HG03025 (cell line): ENCODE measurements at regions not wholly inside any gene's neighbourhood (a gene's known extent, or its start where the extent isn't known, plus 50 kb on each side); places are given as distances from the start of the nearest gene placed in this dataset.
A peak's percentile ranks its signal among the peaks of the same experiment; 100 is the strongest.
"Not testable (repeated sequence)": the region's sequence is repeated elsewhere in the genome, so short reads cannot be mapped to it uniquely, and the experiment has no call there.

Experiments used
- ATAC-seq: cut with Tn5 transposase; IDR thresholded peaks from one replicate; pipeline ENCODE4 v1.9.1; 2021; ENCODE audit warnings: mild to moderate bottlenecking, moderate library complexity; ENCODE audit not compliant: unreplicated experiment, low FRiP score

DNA sequence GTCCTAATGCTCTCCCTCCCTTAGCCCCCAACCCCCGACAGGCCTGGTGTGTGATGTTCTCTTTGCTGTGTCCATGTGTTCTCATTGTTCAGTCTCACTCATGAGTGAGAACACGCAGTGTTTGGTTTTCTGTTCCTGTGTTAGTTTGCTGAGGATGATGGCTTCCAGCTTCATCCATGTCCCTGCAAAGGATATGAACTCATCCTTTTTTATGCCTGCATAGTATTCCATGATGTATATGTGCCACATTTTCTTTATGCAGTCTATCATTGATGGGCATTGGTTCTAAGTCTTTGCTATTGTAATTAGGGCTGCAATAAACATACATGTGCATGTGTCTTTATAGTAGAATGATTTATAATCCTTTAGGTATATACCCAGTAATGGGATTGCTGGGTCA lies 184.7 kb upstream of the AHR start:
- ATAC-seq: not testable (repeated sequence)

GRCh38 chr7:17118412-17118811 lies 180.0 kb upstream of the AHR start:
- ATAC-seq: no peak

GRCh38 chr7:17120756-17121155 lies 177.7 kb upstream of the AHR start:
- no peak for ATAC-seq

DNA sequence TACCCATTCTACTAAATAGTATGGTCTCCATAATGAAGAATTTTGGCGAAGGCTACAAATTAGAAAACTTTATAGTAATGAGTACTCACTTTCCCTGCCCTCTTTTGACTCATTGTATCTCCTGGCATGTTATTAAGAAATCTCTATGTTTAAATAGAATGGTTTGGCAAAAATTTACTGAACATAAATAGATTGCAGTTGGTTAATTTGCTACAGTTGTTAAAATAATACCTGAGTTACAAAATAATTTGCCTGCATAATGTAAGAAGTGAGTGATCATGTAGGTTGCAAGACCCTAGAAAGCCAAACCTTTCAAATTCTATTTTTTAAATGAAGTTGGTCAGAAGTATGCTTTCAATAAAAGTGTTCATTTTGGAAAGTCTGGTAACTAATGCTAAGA lies 176.8 kb upstream of the AHR start:
- no peak for ATAC-seq

- peak; percentile 44 for ATAC-seq
These were observed 175.4 kb upstream of the AHR start for GRCh38 chr7:17123020-17123419.

- peak; percentile 75 for ATAC-seq
These were observed 171.8 kb upstream of the AHR start for GRCh38 chr7:17126413-17127268.

- no peak for ATAC-seq
These were observed 169.2 kb upstream of the AHR start for GRCh38 chr7:17129218-17129617.

DNA sequence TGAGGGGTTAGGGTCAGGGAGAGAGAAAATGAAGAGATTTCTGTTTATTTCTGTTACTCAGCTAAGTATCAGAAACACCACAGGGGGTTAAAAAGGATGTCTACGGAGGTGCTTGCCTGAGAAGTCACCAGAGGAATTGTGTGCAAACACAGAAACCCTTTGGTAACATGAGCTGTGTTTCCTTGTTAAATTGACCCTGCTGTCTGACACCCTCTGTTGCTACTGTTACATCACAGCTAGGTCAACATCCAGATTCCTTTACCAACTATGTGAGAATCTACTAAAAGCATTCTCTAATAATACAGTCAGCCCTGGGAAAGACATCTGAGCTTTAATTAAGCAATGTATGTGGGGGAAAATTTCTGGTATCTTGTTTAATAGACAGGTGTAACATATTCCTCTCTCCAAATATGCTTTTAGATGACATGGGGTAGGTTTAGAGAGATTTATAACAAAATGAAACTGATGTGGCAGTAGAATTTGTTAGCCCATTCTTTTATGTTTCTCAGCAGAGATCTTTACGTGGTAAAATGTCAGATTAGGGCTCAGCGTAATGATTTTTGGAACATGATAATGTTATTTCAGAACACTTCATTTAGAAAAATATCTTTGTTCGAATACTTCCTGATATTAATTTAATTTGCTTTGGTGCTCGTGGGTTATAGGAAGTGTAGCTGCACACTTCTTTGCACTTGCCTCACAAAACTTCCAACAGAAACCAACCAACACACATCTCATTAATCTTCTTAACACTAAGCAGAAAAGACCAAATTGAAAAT lies 168.0 kb upstream of the AHR start:
- no peak for ATAC-seq

DNA sequence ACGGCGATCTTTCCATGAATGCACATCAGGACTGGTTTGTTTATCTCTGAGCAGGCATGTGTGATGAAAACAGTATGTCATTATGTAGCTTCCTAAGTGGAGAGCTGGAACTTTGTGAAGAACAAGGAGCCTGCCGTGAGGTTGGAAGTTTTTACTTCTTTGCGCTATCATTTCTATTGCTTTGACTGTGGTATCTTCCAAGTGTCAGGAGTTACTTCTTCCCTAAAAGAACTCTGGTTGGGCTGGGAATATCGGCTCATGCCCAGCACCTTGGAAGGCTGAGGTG lies 167.4 kb upstream of the AHR start:
- ATAC-seq: no peak

GRCh38 chr7:17131983-17132655 lies 166.3 kb upstream of the AHR start:
- no peak for ATAC-seq

DNA sequence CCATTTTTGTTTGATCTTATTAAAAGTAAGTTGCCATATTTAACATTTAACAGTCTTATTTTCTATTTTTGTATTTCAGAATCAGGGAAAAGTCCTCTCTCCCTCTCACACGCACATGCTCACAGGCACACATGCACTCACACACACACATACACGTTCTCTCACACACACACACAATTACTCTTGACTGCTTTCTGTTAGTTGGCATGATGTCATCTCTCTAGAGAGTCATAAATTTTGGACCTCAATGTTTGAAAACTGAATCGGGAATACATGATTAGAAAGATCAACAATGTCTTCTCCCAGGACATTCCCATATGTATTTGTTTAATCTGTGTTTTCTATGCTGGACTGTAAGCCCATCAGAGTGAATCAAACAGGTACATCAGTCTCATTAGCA lies 165.7 kb upstream of the AHR start:
- ATAC-seq: no peak

GRCh38 chr7:17133977-17134376 lies 164.5 kb upstream of the AHR start:
- no peak for ATAC-seq

- ATAC-seq: peak; percentile 93
These were observed 163.7 kb upstream of the AHR start for GRCh38 chr7:17134786-17135185.

GRCh38 chr7:17136126-17136525 lies 162.3 kb upstream of the AHR start:
- no peak for ATAC-seq

- no peak for ATAC-seq
These were observed 159.4 kb upstream of the AHR start for GRCh38 chr7:17139081-17139480.

GRCh38 chr7:17140406-17140805 lies 158.0 kb upstream of the AHR start:
- ATAC-seq: no peak

DNA sequence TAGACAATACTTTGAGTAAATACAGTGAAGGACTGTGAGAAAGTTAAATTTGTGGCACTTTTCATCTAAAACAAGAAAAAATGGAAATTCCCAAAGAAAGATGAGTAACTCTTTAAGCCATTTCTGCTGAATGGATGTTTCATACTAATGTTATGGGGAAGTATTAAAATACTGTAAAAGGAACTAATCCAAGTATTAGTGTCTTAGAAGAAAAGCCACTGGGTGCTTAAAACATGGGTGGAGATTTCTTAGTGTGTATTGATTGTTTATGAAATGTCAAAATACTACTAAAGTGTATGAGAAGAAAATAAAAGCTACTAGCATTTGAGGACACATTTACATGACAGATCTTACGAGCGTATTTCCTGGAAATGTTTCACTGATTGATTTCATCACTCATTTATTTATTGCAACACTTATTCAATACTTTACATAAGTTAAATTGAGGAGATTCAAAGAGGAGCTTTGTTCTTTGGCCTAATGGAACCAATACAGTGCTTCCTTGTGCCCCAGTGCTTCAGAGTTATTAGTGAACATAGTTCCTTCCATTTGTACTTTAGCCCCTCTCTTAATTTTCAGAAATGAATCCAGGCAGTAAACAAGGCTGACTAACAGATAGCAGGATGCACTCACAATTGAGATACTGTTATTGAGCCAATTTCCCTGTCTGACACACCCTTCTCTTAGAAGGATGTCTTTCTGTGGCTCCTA lies 155.5 kb upstream of the AHR start:
- ATAC-seq: no peak

GRCh38 chr7:17144322-17144721 lies 154.1 kb upstream of the AHR start:
- ATAC-seq: no peak

DNA sequence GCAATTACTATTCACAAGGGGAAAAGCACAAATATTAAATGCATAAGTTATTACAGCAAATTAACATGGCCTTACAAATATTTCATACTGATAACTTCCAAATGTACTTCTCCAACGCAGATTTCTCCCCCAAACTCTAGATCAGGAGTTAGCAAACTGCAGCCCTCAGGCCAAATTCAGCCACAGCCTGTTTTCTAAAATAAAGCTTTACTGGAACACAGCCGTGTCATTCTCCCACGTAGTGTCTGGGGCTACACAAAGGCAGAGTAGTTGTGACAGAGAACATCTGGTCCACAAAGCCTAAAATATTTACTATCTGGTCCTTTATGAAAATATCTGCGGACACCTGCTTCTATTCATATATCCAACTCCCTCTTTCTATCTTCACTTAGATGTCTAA lies 151.8 kb upstream of the AHR start:
- ATAC-seq: no peak

DNA sequence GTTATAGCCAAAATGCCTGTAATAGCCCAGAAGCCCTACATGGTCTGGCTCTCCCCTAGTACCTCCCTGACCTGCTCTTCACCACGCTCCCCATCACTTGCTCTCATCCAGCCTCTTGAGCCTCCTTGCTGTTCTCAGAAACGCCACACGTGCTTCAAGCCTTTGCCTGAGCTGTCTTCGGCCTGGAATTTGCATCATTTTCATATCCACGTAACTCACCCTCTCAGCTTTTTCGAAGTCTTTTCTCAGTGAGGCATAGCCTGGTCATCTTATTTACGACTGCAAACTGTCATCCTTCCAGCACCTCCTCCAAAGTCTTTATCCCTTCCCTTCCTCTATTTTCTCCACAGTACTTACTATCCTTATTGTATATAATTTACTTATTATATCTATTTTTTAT lies 151.0 kb upstream of the AHR start:
- no peak for ATAC-seq

DNA sequence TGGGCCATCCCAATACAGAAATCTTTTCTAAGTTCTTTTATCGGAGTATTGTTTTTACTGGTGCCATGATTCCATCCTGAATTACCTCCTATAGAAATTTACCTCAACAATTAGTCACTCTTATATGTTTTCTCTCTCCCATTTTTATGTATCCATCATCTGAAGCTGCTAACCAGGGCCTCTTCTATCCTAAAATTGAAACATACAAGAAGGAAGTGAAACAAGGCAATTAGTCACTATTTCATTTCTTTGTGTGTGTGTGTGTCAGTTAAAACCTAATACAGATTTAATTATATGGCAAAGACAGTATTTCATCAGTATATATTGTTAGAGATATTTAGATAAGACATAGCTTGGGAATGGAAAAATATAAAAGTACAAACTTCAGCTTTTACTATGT lies 148.4 kb upstream of the AHR start:
- ATAC-seq: peak; percentile 73
